ENCODE measurements at regions not wholly inside any gene's neighbourhood (a gene's known extent, or its start where the extent isn't known, plus 50 kb on each side); places are given as distances from the start of the nearest gene placed in this dataset.
"Not testable (repeated sequence)": the region's sequence is repeated elsewhere in the genome, so short reads cannot be mapped to it uniquely, and the experiment has no call there.

DNA sequence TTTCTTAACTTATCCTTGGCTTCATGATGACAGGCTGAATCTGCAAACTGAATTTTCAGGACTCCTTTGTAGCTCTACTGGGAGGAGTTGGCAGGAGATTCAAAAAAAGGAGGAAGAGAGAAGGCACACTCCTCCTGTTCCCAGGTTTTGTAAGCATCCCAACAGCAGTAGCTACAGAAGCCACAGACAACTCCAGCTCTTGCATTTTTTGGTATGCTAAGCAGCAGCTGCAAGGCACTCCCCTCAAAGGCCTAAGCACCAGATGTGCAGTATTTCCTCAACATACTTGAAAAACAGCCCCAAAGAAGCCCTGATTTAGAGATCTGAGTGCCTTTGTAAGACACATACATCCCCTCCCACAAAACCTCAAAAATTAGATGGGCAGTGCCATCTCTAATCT lies 328.6 kb upstream of the SYNCRIP start:
- Mint-ChIP-seq H3K9me3 (peaks cover 2% of the 10 kb centered on the region), H3K27me3 (no peaks in the 10 kb centered on the region), H3K4me1 (no peaks in the 10 kb centered on the region), H3K27ac (no peak overlapping the region), H3K4me3 (no peak overlapping the region), H3K36me3 (no peaks in the 10 kb centered on the region)
- CTCF ChIA-PET: no interaction called here
- no peak for DNase-seq

DNA sequence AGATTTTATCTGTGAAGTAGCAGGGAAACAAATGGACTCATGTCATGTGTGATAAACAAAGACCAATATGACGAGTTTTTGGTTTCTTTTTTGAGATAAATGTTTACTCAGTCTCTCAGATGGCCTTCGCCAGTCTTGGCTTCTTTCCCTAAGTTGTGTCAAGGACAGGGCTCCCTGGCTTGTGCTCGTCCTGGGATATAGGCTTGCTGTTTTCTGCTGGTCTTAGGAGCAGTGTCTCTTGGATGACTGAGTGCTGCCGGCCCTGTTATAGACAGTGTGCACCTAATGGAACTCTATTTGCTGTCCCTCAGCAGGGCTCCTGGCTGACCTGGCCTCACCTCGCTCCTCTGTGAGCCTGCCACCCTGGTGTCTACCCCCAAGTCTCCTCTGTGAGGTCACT lies 324.1 kb upstream of the SYNCRIP start:
- no peak overlapping the region for H3K4me3 Mint-ChIP-seq
- no peaks in the 10 kb centered on the region for H3K4me1 Mint-ChIP-seq
- no peak overlapping the region for H3K27ac Mint-ChIP-seq
- no peaks in the 10 kb centered on the region for H3K9me3 Mint-ChIP-seq
- CTCF ChIA-PET: no interaction called here
- DNase-seq: no peak
- no peaks in the 10 kb centered on the region for H3K27me3 Mint-ChIP-seq
- H3K36me3 Mint-ChIP-seq: no peaks in the 10 kb centered on the region

DNA sequence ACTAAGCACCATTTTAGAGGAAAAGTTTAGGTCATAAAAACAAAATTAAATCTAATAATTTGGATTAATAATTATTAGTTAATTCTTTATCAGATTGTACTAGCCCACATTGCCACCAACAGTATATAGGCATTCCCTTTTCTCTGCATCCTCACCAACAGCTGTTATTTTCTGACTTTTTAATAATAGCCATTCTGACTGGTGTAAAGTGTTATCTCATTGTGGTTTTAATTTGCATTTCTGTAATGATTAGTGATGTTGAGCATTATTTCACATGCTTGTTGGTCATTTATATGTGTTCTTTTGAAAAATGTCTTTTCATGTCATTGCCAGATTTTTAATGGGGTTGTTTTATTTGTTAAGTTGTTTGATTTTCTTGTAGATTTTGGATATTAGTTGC lies 319.1 kb upstream of the SYNCRIP start:
- Mint-ChIP-seq H3K27ac (no peak overlapping the region), H3K4me1 (no peaks in the 10 kb centered on the region), H3K27me3 (no peaks in the 10 kb centered on the region), H3K4me3 (no peak overlapping the region), H3K36me3 (no peaks in the 10 kb centered on the region), H3K9me3 (no peaks in the 10 kb centered on the region)
- DNase-seq: no peak
- CTCF ChIA-PET: no interaction called here

DNA sequence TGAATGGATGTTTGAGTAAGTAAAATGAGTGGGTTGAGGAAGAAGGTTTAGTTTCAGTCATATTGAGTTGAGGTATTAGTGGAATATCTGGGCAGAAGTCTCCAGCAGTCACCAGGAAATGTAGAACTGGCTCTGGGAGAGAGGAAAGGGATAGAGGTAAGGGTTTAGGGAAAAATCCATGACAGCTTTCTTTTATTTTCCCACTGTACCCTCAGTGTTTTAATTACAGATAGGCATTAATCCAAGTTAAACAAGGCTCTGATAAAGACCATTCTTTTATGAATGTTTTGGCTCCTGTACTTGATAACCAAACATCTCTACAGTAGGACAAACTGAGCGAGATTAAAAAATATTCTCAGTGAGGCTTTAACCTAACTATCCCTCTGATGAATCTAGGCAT lies 318.4 kb upstream of the SYNCRIP start:
- Mint-ChIP-seq H3K27me3 (no peaks in the 10 kb centered on the region), H3K9me3 (peaks cover under 1% of the 10 kb centered on the region), H3K27ac (no peak overlapping the region), H3K4me3 (no peak overlapping the region), H3K4me1 (no peaks in the 10 kb centered on the region), H3K36me3 (no peaks in the 10 kb centered on the region)
- CTCF ChIA-PET: no interaction called here
- DNase-seq: no peak

DNA sequence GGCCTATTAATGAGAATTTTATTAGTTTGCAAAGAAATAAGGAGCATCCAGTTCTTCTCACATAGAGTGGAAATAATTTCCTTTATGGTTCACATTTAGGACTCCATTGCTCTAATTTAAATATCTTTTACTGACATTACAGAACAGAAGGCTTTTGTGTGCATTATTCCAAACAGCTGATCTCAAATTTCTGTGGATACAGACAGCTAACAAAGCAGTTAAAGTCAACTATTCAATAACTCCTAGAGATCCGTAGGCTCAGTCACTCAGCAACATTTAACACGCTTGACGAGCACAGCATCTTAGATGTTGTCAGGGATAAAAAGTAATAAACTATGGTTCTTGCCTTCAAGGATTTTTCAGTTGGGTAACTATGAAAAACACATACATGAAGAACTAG lies 305.8 kb upstream of the SYNCRIP start:
- H3K4me3 Mint-ChIP-seq: no peak overlapping the region
- peaks cover 2% of the 10 kb centered on the region for H3K9me3 Mint-ChIP-seq
- CTCF ChIA-PET: no interaction called here
- no peak for DNase-seq
- H3K4me1 Mint-ChIP-seq: no peaks in the 10 kb centered on the region
- no peaks in the 10 kb centered on the region for H3K36me3 Mint-ChIP-seq
- no peaks in the 10 kb centered on the region for H3K27me3 Mint-ChIP-seq
- H3K27ac Mint-ChIP-seq: no peak overlapping the region

DNA sequence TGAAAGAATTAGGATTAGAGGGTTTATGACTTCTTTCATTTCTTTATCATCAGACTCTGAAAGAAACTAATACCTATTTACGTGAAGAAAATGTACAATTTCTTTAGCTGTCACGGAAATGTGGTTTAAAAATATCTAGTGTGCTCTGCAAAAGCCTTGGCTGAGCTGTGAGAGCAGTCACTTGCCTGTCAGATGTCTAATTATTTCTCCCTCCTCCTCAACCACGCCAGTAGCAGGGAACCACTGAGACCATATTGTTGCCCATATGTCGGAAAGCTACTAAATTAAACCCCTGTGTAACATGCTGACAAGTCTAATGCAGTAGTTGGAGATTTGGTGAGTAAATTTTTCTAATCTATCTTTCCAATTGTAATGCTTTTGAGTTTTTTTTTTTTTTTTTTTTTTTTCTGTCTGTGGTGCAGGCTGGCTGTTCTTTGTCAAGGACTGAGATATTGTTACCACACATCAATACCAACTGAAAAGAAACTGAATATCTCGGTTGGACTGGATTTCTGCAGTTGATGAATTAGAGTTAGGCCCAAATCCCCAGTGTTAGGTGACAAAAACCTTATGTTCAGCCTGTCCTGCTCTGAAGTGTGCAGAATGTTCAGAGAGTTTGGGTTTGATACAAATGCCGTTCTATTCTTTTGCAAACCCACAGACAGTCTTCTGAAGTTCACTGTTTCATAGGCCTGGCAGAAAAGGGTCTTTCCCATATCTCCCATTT lies 302.9 kb upstream of the SYNCRIP start:
- no peaks in the 10 kb centered on the region for H3K4me1 Mint-ChIP-seq
- H3K4me3 Mint-ChIP-seq: no peak overlapping the region
- no peak for DNase-seq
- CTCF ChIA-PET: no interaction called here
- H3K27me3 Mint-ChIP-seq: no peaks in the 10 kb centered on the region
- no peaks in the 10 kb centered on the region for H3K9me3 Mint-ChIP-seq
- H3K27ac Mint-ChIP-seq: no peak overlapping the region
- H3K36me3 Mint-ChIP-seq: no peaks in the 10 kb centered on the region

DNA sequence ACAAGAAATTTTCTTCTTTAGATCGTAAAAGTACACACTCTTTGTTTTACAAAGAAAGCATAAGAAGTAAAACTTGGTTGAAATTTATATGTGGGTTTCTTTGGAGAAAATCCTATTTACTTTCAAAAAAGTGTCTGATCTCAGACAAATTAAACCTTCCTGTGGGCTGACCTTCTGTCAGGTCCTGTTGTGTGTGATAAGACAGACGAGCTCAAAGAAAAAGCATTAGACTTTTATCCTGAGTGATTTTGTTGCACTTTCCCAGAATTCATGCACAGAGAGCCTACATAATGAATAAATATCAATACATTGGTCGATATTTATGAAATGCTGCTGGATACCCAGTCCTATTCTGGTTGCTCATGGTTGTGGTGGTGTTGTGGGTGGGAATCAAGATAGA lies 302.1 kb upstream of the SYNCRIP start:
- H3K27me3 Mint-ChIP-seq: no peaks in the 10 kb centered on the region
- H3K9me3 Mint-ChIP-seq: no peaks in the 10 kb centered on the region
- no peak overlapping the region for H3K27ac Mint-ChIP-seq
- H3K4me3 Mint-ChIP-seq: no peak overlapping the region
- CTCF ChIA-PET: no interaction called here
- H3K4me1 Mint-ChIP-seq: no peaks in the 10 kb centered on the region
- no peak for DNase-seq
- H3K36me3 Mint-ChIP-seq: no peaks in the 10 kb centered on the region

DNA sequence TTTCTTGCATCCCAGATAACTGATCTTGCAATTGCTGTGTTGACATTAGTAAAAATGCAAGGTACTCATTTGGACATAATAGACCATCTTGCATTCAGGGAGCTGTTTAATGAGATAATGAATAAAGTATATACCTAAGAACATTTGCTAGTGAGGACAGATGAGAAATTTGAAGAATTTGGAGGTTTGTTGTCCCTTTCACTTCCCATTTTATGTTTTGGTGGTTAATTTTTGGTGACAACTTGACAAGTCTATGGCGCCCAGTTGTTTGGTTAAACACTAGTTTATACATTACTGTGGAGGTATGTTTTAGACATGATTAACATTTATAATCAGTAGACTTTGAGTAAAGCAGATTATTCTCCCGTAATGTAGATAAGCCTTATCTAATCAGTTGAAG lies 300.2 kb upstream of the SYNCRIP start:
- no peaks in the 10 kb centered on the region for H3K4me1 Mint-ChIP-seq
- CTCF ChIA-PET: no interaction called here
- H3K27ac Mint-ChIP-seq: no peak overlapping the region
- H3K36me3 Mint-ChIP-seq: no peaks in the 10 kb centered on the region
- no peak overlapping the region for H3K4me3 Mint-ChIP-seq
- no peak for DNase-seq
- no peaks in the 10 kb centered on the region for H3K27me3 Mint-ChIP-seq
- no peaks in the 10 kb centered on the region for H3K9me3 Mint-ChIP-seq

DNA sequence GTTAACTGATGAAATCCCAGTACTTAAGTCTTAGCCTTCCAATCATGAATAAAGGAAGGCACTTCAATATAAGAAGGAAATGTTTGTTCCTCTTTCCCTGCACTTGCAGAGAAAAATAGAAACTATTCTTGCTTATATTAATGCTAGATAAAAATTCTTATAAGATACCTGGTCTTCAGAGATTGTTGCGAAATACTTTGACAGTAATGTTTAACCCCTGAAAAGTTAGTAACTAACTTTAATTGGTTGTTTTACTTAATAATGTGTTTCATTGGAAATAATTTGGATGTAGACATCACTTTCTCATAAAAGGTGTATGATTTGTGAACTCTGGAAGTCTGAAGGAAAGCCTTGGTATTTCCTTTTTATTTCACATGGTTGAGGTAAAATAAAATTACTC lies 294.2 kb upstream of the SYNCRIP start:
- Mint-ChIP-seq H3K4me1 (no peaks in the 10 kb centered on the region), H3K36me3 (no peaks in the 10 kb centered on the region), H3K27me3 (no peaks in the 10 kb centered on the region), H3K4me3 (no peak overlapping the region), H3K27ac (no peak overlapping the region), H3K9me3 (no peaks in the 10 kb centered on the region)
- DNase-seq: no peak
- CTCF ChIA-PET: no interaction called here

DNA sequence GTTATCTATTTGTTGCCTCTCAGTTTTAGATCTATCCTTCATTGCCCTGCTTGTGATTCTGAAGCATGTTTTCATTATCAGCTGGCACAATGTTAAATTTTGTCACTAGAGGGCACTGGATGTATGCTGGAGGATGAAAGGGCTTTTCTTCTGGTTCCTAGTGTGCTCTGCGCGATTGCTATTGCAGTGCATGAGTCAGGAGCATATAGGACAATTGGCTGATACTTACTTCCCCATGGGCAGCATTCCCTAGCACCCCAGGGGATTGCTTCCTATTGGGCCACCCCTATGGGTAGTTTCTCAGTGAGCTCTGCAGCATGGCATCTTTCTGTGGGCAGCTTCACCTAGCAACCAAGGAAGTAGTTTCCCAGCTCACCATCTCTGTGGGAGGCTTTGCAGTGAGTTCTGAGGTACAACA lies 280.3 kb upstream of the SYNCRIP start:
- no peak for DNase-seq
- H3K27me3 Mint-ChIP-seq: no peaks in the 10 kb centered on the region
- CTCF ChIA-PET: interaction anchor here (0.8 to 2.7 kb wide), 3 partner anchors 429 to 1014 kb away, joined by 3 to 12 read pairs (median 5); partner anchors contain the start of gene HTR1E
- H3K36me3 Mint-ChIP-seq: no peaks in the 10 kb centered on the region
- no peaks in the 10 kb centered on the region for H3K9me3 Mint-ChIP-seq
- no peak overlapping the region for H3K27ac Mint-ChIP-seq
- no peak overlapping the region for H3K4me3 Mint-ChIP-seq
- no peaks in the 10 kb centered on the region for H3K4me1 Mint-ChIP-seq

DNA sequence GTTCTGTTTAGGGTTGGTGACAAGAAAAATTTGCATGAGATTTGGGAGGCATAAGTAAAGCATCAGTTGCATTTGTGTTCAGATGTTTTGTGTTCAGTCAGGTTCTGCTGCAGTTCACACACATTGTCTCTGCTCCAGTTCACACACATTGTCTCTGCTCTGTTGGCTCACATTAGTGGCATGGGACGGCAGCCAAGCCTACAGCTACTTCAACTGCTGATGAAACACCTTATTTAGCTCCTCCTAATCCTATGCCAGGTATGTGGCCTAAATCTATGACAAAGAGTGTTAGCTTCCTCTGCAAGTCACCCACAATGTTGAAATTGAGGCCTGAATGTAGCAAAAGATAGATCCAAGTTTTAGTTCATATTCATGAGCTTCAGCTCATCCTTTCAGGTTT lies 278.1 kb upstream of the SYNCRIP start:
- CTCF ChIA-PET: interaction anchor here (1.3 to 2.7 kb wide), 2 partner anchors 9 to 936 kb away, joined by 5 to 12 read pairs; no protein-coding TSS in a partner anchor
- no peak overlapping the region for H3K4me3 Mint-ChIP-seq

DNA sequence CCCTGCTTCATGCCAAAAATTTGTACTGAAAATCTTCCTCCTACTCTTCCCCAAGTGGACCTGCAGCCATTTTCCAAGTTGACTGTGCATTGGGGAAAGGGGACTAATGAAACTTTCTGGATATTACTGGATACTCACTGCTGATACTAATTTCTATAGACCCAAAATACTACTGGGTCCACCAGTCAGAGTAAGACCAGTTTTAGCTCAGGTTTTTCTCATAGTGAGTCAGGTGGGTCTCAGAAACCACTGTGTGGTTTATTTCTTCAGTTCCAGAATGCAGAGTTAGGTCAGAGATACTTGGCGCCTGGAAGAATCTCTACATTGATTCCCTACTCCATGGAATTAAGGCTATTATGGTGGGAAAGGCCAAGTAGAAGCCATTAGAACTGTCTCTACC lies 274.8 kb upstream of the SYNCRIP start:
- DNase-seq: no peak
- H3K4me3 Mint-ChIP-seq: no peak overlapping the region
- H3K4me1 Mint-ChIP-seq: no peaks in the 10 kb centered on the region
- H3K27ac Mint-ChIP-seq: no peak overlapping the region
- H3K9me3 Mint-ChIP-seq: no peaks in the 10 kb centered on the region
- no peaks in the 10 kb centered on the region for H3K27me3 Mint-ChIP-seq
- CTCF ChIA-PET: no interaction called here
- no peaks in the 10 kb centered on the region for H3K36me3 Mint-ChIP-seq

More for the DNA sequence above, 278.1 kb upstream of the SYNCRIP start:
- Mint-ChIP-seq H3K27me3 (no peaks in the 10 kb centered on the region), H3K9me3 (no peaks in the 10 kb centered on the region), H3K36me3 (no peaks in the 10 kb centered on the region), H3K4me1 (no peaks in the 10 kb centered on the region), H3K27ac (no peak overlapping the region)
- DNase-seq: no peak

DNA sequence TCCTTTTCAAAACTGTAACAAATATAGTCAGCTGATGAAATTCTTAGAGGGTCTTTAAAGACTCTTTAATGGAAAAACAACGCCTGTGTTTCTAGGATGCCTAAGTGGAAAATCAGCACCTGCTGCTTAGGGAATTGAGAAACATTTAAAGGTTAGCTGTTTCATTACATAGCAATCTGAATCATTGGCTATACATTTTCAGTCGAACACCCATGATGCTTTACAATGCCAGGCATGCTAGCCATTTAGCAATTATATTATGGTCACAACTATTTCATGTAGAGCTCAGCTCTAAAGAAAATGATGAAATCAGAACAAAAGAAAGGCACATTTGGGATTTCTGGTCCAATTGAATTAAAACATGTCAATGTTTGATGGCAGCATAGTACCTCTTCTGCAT lies 270.3 kb upstream of the SYNCRIP start:
- no peaks in the 10 kb centered on the region for H3K4me1 Mint-ChIP-seq
- no peaks in the 10 kb centered on the region for H3K9me3 Mint-ChIP-seq
- no peaks in the 10 kb centered on the region for H3K36me3 Mint-ChIP-seq
- H3K4me3 Mint-ChIP-seq: no peak overlapping the region
- no peak overlapping the region for H3K27ac Mint-ChIP-seq
- no peak for DNase-seq
- no peaks in the 10 kb centered on the region for H3K27me3 Mint-ChIP-seq
- CTCF ChIA-PET: no interaction called here

DNA sequence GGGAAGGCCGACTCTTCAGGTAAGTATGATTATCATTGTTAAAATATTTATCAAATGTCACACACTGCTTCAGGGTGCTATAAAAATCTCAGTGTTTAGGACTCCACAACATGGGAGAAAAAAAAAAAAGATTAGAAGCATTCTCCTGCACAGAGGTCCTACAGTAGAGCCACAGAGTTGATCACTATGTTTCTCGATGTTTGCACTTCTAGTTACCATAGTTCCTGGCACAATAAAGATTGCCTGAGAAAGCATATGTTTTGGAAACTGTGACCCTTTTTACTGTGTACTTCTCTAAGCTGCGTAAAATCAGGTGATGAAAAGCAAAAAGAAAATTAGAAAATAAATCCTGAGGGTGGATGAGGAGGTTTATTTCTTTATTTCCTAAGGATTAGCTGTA lies 269.9 kb upstream of the SYNCRIP start:
- H3K27me3 Mint-ChIP-seq: no peaks in the 10 kb centered on the region
- H3K36me3 Mint-ChIP-seq: no peaks in the 10 kb centered on the region
- no peak overlapping the region for H3K4me3 Mint-ChIP-seq
- H3K4me1 Mint-ChIP-seq: no peaks in the 10 kb centered on the region
- CTCF ChIA-PET: interaction anchor here (1.0 kb wide), 1 partner anchor 9 kb away, joined by 5 read pairs; no protein-coding TSS in a partner anchor
- no peak for DNase-seq
- H3K27ac Mint-ChIP-seq: no peak overlapping the region
- no peaks in the 10 kb centered on the region for H3K9me3 Mint-ChIP-seq

DNA sequence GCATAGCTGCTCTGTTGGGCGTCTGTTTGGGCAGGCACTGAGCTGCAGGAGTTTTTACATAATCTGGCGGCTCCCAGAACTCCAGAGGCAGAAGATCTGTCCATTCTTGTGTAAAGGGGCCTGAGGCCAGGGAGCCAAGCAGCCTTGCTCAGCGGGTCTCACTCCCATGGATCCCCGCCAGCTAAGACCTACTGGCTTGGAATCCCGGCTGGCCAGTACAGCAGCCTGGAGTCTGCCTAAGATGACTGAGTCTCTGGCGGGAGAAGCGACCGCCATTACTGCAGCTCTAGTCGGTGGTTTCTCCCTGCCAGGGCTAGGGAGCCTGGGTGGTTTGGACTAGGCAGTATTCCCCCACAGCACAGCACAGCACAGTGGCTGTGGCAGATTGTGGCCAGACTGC lies 268.4 kb upstream of the SYNCRIP start:
- H3K36me3 Mint-ChIP-seq: no peaks in the 10 kb centered on the region
- no peak for DNase-seq
- no peak overlapping the region for H3K27ac Mint-ChIP-seq
- H3K4me1 Mint-ChIP-seq: no peaks in the 10 kb centered on the region
- CTCF ChIA-PET: no interaction called here
- no peaks in the 10 kb centered on the region for H3K27me3 Mint-ChIP-seq
- H3K4me3 Mint-ChIP-seq: no peak overlapping the region
- H3K9me3 Mint-ChIP-seq: no peaks in the 10 kb centered on the region

DNA sequence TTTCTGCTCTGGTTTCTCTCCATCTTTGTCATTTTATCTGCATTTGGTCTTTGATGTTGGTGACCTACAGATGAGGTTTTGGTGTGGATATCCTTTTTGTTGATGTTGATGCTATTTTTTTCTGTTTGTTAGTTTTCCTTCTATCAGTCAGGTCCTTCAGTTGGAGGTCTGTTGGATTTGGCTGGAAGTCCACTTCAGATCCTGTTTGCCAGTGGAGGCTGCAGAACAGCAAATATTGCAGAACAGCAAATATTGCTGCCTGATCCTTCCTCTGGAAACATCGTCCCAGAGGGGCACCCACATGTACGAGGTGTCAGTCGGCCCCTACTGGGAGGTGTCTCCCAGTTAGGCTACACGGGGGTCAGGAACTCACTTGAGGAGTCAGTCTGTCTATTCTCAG lies 265.4 kb upstream of the SYNCRIP start:
- H3K27me3 Mint-ChIP-seq, H3K4me1 Mint-ChIP-seq, H3K36me3 Mint-ChIP-seq, H3K27ac Mint-ChIP-seq, H3K9me3 Mint-ChIP-seq, H3K4me3 Mint-ChIP-seq, DNase-seq, CTCF ChIA-PET: not testable (repeated sequence)
